Suprapubic skin (tissue), 4 donors: ENCODE measurements at regions not wholly inside any gene's neighbourhood (a gene's known extent, or its start where the extent isn't known, plus 50 kb on each side); places are given as distances from the start of the nearest gene placed in this dataset.

Experiments
- DNase-seq, 2 donors: peaks; one replicate each; pipeline ENCODE4 v3.0.0-alpha.2; 2019; ENCODE audit warnings: low spot score in 2 of 2
- H3K27ac ChIP-seq: fragments of 200-600 bp; sonication (generic); one replicate; pipeline ENCODE4 v1.5.1; 2019
- H3K27me3 ChIP-seq: fragments of 200-600 bp; sonication (generic); one replicate; pipeline ENCODE4 v1.5.1; 2019
- H3K36me3 ChIP-seq: fragments of 200-600 bp; sonication (generic); one replicate; pipeline ENCODE4 v1.5.1; 2019
- H3K4me1 ChIP-seq: fragments of 200-600 bp; sonication (generic); one replicate; pipeline ENCODE4 v1.5.1; 2019
- H3K4me3 ChIP-seq: fragments of 200-600 bp; sonication (generic); one replicate; pipeline ENCODE4 v1.5.1; 2019; ENCODE audit warnings: mild to moderate bottlenecking
- H3K9me3 ChIP-seq: fragments of 200-600 bp; sonication (generic); one replicate; pipeline ENCODE4 v1.5.1; 2019
- CTCF ChIP-seq, 2 donors: fragments of 200-600 bp in 1 of 2; fragments of 450-650 bp in 1 of 2; sonication (generic) in 1 of 2; IDR thresholded peaks; one replicate each; pipeline ENCODE4 v1.5.1; 2016 to 2019; ENCODE audit warnings: antibody characterized with exemption in 2 of 2, mild to moderate bottlenecking in 1 of 2, moderate library complexity in 1 of 2
- EP300 ChIP-seq: sonication (generic); formaldehyde crosslinking; IDR thresholded peaks from one replicate; pipeline ENCODE4 v1.6.1; 2017; ENCODE audit warnings: antibody characterized with exemption
- POLR2A ChIP-seq, 2 donors: fragments of 450-650 bp; IDR thresholded peaks; one replicate each; pipeline ENCODE4 v1.6.1; 2017; ENCODE audit warnings: antibody characterized with exemption in 2 of 2, mild to moderate bottlenecking in 2 of 2, moderate library complexity in 2 of 2
- POLR2AphosphoS5 ChIP-seq, 3 donors: sonication (generic); formaldehyde crosslinking; IDR thresholded peaks; one replicate each; pipeline ENCODE4 v1.6.1; 2017; ENCODE audit warnings: antibody characterized with exemption in 3 of 3
- WGBS: methylation state at CpG from one replicate; pipeline ENCODE4 v1.1.5; 2018; 5-methylcytosine and 5-hydroxymethylcytosine counted together

DNA sequence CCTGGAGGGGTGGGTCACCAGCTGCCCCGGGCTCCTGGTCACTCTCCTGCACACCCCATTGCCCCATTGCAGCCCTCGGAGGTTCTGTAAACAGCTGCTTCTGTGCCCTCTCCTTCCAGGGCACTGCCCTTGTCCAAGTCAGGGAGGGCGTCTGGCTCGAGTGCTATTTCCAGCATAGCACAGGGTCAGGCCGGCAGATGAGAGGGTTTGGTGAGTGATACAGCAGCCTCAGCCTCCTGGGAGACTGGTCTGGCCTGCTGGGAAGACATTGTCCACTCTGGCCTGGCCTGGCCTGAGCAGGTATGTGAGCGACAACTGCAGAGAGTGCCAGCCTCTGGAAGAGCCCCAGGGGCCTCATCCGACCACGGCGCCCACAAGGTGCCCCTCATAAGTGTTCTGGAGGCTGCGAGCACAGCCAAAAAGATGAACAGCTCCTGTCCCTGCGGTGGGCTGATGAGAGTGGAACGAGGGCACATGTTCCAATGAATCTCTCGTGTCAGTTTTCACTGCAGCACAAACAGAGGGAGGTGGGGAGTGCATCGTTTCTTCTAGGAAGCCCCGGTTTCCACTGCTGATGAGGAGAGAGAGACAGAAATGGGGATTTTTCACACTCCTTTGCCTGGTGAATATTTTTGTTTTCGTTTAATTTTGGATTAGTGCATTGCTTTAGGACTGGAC lies 105.8 kb upstream of the SDK2 start:
- Histone ChIP-seq H3K27ac (no peak overlapping the region), H3K4me1 (no peaks in the 10 kb centered on the region), H3K36me3 (no peaks in the 10 kb centered on the region), H3K27me3 (peaks cover 50% of the 10 kb centered on the region), H3K4me3 (no peak overlapping the region), H3K9me3 (no peaks in the 10 kb centered on the region)
- WGBS = 66% methylated on average over 8 of the region's 16 CpGs
- no peak for DNase-seq
- TF ChIP-seq CTCF (IDR thresholded peaks at IDR 0.05) = no peak
- no peak for TF ChIP-seq POLR2AphosphoS5 (IDR thresholded peaks at IDR 0.05)
- no peak for TF ChIP-seq POLR2A (IDR thresholded peaks at IDR 0.05)
- no peak for TF ChIP-seq EP300

- 45% methylated on average over 6 of the region's 7 CpGs for WGBS
- Histone ChIP-seq H3K4me3 (no peak overlapping the region), H3K4me1 (no peaks in the 10 kb centered on the region), H3K9me3 (no peaks in the 10 kb centered on the region), H3K27me3 (peaks cover 42% of the 10 kb centered on the region), H3K27ac (no peak overlapping the region), H3K36me3 (no peaks in the 10 kb centered on the region)
- DNase-seq = no peak
- TF ChIP-seq POLR2A (IDR thresholded peaks at IDR 0.05) = no peak
- TF ChIP-seq EP300 = no peak
- no peak for TF ChIP-seq POLR2AphosphoS5 (IDR thresholded peaks at IDR 0.05)
- no peak for TF ChIP-seq CTCF (IDR thresholded peaks at IDR 0.05)
Measured at GRCh38 chr17:73750975-73751374, 106.7 kb upstream of the SDK2 start.

DNA sequence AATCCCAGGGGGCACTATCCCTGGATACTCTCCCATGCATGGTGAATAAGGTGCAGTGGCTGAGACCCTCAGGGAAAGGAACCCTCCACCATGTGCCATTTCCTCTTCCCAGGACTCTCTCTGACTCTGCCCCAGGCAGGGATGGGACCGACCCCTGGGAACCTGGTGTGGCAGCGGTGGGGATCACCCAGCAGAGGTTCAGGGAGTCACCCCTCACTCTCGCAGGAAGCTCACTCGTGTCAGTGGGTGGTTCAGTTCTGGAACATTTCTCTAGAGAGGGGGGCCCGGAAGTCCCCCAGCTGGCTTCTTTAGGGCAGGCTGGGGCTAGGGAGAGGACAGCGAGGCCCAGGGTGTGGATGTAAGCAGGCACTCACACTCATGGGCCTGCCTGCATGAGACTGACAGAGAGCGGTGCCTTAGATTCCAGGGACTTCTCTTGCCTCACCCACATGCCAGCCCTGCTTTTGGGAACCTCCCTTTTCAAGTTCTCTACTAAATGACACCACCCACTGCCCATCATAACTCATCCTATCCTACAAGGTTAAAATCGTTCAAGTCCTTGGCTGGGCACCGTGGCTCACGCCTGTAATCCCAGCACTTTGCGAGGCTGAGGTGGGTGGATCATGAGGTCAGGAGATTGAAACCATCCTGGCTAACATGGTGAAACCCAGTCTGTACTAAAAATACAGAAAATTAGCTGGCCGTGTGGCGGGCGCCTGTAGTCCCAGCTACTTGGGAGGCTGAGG lies 109.7 kb upstream of the SDK2 start:
- Histone ChIP-seq H3K4me1 (no peaks in the 10 kb centered on the region), H3K36me3 (no peaks in the 10 kb centered on the region), H3K4me3 (no peak overlapping the region), H3K27ac (no peak overlapping the region), H3K27me3 (peaks cover 30% of the 10 kb centered on the region), H3K9me3 (no peaks in the 10 kb centered on the region)
- DNase-seq = no peak
- 79% methylated on average over 8 of the region's 14 CpGs for WGBS
- no peak for TF ChIP-seq EP300
- no peak for TF ChIP-seq POLR2A (IDR thresholded peaks at IDR 0.05)
- no peak for TF ChIP-seq POLR2AphosphoS5 (IDR thresholded peaks at IDR 0.05)
- TF ChIP-seq CTCF (IDR thresholded peaks at IDR 0.05) = no peak

GRCh38 chr17:73754886-73755400 lies 110.7 kb upstream of the SDK2 start:
- Histone ChIP-seq H3K27me3 (peaks cover 36% of the 10 kb centered on the region), H3K4me3 (no peak overlapping the region), H3K27ac (no peak overlapping the region), H3K4me1 (no peaks in the 10 kb centered on the region), H3K36me3 (no peaks in the 10 kb centered on the region), H3K9me3 (no peaks in the 10 kb centered on the region)
- no peak for TF ChIP-seq POLR2AphosphoS5 (IDR thresholded peaks at IDR 0.05)
- no peak for TF ChIP-seq POLR2A (IDR thresholded peaks at IDR 0.05)
- no peak for TF ChIP-seq EP300
- no peak for TF ChIP-seq CTCF (IDR thresholded peaks at IDR 0.05)
- no peak for DNase-seq
- WGBS = 56% methylated on average over 14 of the region's 15 CpGs

- 43% methylated on average over 12 of the region's 12 CpGs for WGBS
- Histone ChIP-seq H3K27ac (no peak overlapping the region), H3K4me1 (no peaks in the 10 kb centered on the region), H3K4me3 (no peak overlapping the region), H3K27me3 (peaks cover 40% of the 10 kb centered on the region), H3K36me3 (no peaks in the 10 kb centered on the region), H3K9me3 (no peaks in the 10 kb centered on the region)
- DNase-seq = no peak
- no peak for TF ChIP-seq CTCF (IDR thresholded peaks at IDR 0.05)
- TF ChIP-seq EP300 = no peak
- no peak for TF ChIP-seq POLR2A (IDR thresholded peaks at IDR 0.05)
- TF ChIP-seq POLR2AphosphoS5 (IDR thresholded peaks at IDR 0.05) = no peak
Measured at GRCh38 chr17:73757420-73757819, 113.2 kb upstream of the SDK2 start.
